HG03432 (cell line): ENCODE measurements at regions not wholly inside any gene's neighbourhood (a gene's known extent, or its start where the extent isn't known, plus 50 kb on each side); places are given as distances from the start of the nearest gene placed in this dataset.

Source experiments
- ATAC-seq: cut with Tn5 transposase; IDR thresholded peaks from one replicate; pipeline ENCODE4 v1.9.1; 2021; ENCODE audit warnings: mild to moderate bottlenecking, moderate library complexity; ENCODE audit not compliant: unreplicated experiment

DNA sequence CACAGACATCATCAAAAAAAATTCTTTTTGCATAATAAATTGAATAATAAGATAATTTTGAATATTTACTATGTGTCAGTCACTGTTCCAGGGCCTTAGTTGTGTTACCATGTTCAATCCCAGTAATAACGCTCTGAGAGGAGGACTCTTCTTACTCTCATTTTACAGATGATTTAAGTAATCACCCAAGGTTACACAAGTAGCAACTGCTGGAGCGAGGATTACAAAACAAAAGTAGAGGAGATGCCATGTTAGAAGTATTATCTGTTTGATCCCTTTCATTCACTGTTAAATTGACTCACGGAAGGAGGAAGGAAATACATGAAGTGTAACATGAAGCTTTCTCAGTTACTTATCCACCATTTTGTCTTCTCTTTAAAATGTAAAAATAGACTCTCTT, 412.8 kb downstream of the NFIB start:
- ATAC-seq, result no peak

GRCh38 chr9:13900449-13900848, 413.5 kb downstream of the NFIB start:
- no peak for ATAC-seq

GRCh38 chr9:13899924-13900323, 414.0 kb downstream of the NFIB start:
- no peak for ATAC-seq

GRCh38 chr9:13898957-13899356, 415.0 kb downstream of the NFIB start:
- no peak for ATAC-seq

DNA sequence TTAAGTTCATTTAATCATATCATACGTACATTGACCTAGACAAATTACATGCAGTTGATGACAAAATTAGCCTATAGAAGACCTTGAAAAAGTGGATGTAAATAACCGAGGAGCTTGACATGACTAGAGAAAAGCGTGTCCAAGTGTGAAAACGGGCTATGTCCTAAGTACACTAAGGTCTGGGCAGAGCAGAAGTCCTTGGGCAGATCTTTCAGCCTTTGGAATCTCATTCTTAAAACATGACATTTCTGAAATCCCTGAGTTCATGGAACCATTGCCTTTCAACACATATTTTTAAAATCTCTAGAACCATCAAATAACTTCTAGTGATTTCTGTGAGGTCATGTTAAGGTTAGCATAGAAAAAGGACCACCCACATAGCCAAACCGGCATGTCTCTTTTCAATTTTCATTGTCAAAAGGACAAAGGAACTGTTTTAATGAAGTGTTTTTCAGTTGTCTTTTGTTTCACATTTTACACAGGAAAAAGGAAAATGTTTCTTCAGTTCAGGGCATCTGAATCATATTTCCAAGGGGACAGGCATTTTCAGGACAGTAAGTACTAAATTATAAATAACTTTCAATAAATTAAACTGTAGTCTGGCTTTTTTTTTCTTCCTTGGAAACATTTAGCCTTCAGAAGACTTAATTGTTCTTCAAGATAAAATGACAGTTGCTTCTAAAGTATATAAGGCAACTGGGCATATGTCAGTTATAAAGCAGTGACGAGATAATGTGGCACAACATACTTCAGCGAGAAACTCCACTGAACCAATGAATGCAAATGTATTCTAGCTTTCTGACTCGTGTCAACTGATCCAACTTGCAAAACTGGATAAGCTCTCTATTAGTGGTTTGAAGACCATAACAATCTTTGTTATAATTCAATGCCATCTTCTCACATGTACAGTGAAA, 416.8 kb downstream of the NFIB start:
- ATAC-seq, result no peak

GRCh38 chr9:13896047-13896446, 417.9 kb downstream of the NFIB start:
- no peak for ATAC-seq

- ATAC-seq, result no peak
Measured at GRCh38 chr9:13885258-13885657, 428.7 kb downstream of the NFIB start.

- ATAC-seq, result no peak
Measured at GRCh38 chr9:13879981-13880380, 434.0 kb downstream of the NFIB start.

DNA sequence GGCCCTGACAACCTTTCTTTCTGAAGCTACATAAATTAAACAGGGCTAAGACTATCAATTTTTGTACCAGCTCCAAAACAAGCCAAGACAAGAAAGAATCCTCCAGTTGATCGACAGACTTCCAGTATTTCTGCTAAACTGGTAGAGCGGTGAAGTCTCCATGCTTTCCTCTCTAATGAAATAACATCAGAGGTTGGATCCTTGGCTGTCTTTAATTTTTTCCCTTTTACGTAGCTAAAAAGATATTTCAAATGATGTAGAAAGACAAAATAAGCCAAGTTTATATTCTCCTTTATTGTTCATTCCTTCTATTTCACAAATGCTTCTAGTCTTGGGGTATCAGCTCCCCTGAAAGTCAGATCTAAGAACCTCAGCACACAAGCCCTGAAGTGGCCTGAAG, 434.9 kb downstream of the NFIB start:
- ATAC-seq, result no peak

DNA sequence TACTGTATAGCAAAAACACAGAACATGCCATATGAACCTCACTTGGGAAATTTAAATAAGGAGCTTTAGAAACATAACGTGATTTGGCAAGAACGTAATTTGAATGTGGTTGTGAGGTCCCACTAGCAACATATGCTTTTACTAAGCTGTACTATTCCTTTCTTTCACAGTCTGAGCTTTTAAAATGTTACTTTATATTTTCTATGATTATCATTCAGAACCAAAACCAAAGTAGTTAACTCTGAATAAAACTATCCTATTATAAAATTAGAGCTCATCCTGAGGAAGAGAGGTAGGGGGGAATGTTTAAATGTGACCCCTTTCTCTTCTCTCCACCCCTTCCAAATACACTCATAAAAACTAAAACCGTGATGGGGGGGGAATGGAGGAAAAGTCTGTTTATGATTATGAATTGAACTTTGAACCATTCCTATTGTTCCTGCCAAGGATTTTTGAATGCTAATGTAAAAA, 435.7 kb downstream of the NFIB start:
- no peak for ATAC-seq

DNA sequence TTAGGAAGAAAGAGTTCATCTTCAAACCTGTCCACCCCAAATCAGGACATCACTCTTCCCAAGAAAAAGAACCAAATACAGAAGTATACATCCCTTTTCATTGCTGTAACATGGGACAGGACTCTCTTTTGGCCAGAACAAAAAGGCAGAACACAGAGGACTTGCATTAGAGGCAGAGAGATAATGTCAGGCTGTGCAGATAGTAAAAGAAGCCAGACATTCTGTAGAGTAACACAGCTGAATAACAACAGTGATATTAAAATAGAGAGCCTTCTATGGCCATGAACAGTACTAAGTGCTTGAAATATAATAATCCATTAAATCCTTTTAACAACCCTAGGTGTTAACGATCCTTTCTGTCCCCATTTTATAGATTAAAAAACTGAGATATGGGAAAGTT, 437.2 kb downstream of the NFIB start:
- no peak for ATAC-seq

DNA sequence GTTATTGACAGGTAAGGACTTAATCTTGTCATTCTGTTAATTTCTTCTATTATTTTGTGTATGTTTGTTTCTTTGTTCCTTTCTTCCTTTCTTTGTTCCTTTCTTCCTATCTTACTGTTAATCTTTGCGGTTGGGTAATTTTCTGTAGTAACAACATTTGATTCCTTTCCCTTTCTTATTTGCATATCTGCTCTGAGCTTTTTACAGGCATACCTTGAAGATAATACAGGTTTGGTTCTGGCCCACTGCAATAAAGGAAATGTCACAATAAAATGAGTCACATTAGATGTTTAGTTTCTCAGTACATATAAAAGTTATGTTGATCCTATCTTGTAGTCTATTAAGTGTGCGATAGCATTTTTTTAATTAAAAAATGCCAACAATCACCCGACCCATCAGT, 440.7 kb downstream of the NFIB start:
- ATAC-seq, result no peak

GRCh38 chr9:13868336-13868735, 445.6 kb downstream of the NFIB start:
- ATAC-seq, result no peak

DNA sequence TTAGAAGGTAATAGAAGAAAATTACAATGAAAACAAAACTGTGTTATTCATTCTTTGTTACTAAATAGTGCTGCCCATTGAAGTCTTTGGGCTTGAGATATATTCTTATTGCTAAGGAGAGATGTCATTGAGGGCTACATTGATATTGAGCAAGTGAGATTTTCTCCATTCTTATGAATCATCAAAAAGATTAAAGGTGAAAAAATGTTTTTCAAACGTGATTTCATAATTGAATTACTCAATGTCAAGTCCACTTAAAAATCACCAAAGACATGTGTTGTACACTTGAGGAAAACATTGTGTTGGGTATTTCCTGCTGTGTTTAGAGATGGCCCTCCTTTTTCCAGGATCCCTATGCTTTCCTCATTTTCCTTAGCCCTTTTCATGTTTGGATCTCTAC, 448.1 kb downstream of the NFIB start:
- ATAC-seq, result no peak

DNA sequence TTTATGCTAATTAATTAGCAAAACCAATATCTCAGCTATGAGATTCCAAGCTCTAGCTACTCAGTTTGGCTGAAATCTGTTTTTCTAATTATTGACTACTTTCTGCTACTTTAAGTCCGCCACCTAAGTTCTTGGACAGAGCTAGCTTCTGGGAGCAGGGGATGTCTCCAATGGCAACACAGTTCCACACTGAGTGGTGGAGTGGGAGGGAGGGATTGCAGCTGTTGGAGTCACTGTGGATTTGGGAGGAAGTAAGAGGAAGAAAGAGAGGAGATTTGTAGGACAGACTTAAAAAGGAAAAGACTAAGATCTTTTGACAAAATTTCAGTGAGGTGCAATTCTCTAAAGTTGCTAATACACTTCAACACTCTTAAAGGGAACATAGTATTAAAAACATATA, 450.8 kb downstream of the NFIB start:
- ATAC-seq, result no peak

- no peak for ATAC-seq
Measured at GRCh38 chr9:13862654-13863053, 451.3 kb downstream of the NFIB start.

- no peak for ATAC-seq
Measured at GRCh38 chr9:13860946-13861640, 452.8 kb downstream of the NFIB start.

GRCh38 chr9:13860019-13860418, 453.9 kb downstream of the NFIB start:
- ATAC-seq, result no peak

DNA sequence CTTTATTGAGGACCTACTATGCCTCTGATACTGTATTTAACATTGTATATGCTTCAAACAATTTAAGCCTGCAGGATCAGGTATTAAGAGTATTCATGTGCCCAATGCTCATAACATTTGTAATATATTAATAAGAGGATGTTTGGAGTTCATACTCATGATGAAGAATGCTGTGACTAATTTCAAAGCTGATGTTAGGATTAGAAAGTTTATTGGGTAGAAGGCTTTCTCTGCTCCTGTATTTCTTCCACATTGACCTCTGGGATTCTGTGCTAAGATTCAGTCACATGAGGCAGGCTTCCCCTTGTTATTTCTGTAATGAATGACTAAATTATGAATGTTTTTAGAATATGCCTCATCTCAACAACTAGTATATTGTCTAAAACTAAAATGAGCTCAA, 456.4 kb downstream of the NFIB start:
- no peak for ATAC-seq

- no peak for ATAC-seq
Measured at GRCh38 chr9:13847270-13847669, 466.7 kb downstream of the NFIB start.

- ATAC-seq, result no peak
Measured at GRCh38 chr9:13845460-13845859, 468.5 kb downstream of the NFIB start.
